GM12874 (cell line): ENCODE measurements at regions not wholly inside any gene's neighbourhood (a gene's known extent, or its start where the extent isn't known, plus 50 kb on each side); places are given as distances from the start of the nearest gene placed in this dataset.

Experiments
- TF ChIP-seq, protein P1 (sequence below): IDR thresholded peaks from 2 replicates; pipeline ENCODE4 v1.5.1; 2011; ENCODE audit warnings: low read depth, mild to moderate bottlenecking, control low read depth, low read length, moderate library complexity; ENCODE audit not compliant: insufficient read depth

DNA sequence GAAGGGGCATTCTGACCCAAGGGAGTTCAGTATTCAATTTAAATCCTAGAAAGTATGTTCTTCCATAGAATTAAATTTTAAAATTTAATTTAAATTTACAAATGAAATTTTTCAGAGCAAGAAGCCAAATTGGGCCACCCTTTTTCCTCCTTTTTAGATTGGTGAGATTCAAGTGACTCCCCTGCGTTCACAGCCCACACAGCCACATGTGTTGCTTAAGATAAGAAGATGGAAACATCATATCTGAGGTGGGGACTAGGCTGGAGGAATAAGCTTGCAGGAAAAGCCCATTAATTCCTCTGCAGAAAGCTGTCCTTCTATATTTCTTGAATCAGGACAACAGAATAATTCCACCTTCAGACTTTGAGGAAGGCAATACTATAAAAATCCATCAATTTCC, 392.7 kb upstream of the ZNF507 start:
- TF ChIP-seq, protein P1, sequence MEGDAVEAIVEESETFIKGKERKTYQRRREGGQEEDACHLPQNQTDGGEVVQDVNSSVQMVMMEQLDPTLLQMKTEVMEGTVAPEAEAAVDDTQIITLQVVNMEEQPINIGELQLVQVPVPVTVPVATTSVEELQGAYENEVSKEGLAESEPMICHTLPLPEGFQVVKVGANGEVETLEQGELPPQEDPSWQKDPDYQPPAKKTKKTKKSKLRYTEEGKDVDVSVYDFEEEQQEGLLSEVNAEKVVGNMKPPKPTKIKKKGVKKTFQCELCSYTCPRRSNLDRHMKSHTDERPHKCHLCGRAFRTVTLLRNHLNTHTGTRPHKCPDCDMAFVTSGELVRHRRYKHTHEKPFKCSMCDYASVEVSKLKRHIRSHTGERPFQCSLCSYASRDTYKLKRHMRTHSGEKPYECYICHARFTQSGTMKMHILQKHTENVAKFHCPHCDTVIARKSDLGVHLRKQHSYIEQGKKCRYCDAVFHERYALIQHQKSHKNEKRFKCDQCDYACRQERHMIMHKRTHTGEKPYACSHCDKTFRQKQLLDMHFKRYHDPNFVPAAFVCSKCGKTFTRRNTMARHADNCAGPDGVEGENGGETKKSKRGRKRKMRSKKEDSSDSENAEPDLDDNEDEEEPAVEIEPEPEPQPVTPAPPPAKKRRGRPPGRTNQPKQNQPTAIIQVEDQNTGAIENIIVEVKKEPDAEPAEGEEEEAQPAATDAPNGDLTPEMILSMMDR = no peak

DNA sequence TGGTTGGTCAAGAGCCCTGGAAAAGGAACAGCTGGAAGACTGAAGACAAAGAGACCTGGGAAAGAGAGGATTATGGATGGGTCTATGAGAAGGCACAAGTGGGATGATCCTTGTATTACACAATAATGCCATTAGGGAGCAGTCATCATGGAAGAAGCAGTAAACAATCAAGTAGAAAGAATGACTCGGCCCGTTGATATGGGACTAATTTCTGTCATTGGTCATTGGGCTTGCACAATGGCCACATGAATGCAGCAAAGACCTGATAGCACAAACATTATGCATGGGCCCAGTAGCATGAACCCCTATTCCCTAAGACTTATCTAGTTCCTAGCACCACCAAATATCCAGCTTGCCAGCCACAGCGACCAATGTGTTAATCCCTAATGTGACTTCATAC, 390.3 kb upstream of the ZNF507 start:
- TF ChIP-seq, protein P1 = no peak

DNA sequence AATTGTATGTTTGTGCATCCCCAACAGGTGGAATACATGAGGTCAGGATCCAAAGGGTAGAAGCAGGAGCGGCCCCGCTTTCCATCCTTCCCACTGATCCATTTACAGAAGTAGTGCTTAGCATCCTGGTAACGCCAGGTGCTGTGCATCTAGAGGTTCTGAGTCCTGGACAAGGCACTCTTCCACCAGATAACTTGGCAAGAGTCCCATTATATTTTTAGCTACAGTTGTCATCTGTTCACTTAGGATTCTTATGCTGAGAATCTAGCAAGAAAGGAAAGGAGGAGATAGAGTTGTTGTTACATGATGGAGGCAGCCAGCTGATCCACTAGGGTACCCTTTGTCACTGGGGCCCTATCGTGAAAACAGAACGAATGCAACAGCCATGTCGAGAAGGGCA, 389.5 kb upstream of the ZNF507 start:
- TF ChIP-seq, protein P1 = no peak

DNA sequence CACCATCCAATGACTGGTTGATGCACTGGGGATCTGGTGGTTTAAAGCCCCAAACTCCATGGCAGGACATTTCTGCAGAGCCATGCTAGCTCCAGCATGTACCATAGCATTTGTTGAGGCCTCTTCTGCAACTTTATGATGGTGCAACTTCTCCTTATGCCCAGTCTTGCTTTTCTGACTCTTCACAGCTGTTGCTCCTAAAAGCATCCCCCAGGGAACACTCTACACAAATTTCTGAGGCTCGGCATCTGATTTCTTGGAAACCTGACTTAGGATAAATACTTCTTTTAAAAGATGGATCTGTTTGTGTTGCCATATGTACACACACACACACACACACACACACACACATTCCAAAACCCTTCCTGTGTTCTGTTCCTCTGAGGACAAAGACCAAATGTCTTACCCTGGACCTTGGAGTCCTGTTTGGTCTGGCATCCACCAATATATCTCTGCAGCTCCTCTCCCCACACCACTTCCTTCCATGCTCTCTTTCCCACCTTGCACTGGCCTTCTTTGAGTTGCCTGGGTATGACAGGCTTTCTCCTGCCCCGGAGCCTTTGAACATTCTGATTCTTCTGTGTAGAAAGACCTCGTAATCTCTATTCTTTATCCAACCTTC, 388.5 kb upstream of the ZNF507 start:
- TF ChIP-seq, protein P1 = no peak

DNA sequence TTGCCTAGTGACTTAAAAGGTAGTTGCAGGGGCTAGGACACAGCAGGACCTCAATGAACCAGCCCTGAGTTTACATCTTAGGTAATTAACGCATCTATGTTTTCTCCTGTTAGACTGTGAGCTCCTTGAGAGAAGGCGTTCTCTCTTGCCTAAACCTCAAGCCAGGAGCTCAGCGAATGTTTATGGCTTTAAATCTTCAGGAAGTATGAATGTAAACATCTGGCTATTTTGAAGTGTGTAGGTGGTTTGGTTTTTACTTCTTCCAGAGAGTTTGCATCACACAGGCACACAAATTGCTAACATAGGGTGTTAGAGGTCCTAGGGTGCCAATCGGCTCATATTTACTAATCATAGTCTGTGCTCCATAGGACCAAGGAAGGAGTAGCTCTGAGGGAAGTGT, 387.7 kb upstream of the ZNF507 start:
- TF ChIP-seq, protein P1 = no peak

DNA sequence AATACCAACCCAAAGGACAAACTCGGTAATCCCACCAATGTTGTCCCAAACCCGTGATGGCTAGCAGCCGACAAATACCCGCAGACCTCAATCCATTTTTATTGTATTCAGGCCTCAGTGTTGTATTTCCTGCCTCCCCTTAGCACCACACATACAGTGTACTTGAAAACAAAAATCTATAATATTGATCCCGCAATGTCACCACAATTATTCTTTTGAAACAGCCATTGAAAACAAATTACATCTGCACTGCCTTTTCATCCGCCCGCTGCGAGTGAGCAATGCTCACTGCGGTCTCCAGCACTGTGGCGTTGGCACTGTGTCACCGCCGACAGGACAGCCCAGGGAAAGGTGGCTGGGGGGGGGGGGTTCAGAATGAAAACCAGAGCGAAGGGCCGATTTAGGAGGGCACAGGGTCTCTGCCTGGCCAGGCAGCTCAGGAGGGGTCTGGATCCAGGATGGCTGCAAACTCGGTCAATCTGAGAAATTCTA, 385.8 kb upstream of the ZNF507 start:
- TF ChIP-seq, protein P1 = no peak

DNA sequence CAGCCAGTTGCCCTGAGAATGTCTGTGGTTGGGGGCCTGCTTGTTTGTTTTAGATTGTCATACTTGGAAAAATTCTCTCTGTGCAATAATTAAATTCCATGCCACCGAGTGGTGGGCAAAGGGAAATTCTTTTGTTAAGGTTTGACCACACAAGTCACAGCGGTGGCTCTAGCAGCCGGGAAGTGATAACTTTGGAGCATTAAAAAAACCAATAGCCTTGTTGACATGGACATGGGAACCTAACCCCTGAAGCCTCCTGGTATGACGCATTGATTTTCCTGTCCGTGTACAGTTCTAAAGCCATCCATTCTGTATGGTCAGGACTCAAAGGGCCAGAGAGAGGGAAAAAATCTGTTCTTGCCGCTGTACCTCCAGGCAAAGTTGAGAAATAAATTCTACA, 384.9 kb upstream of the ZNF507 start:
- TF ChIP-seq, protein P1 = no peak
